ENCODE measurements at regions not wholly inside any gene's neighbourhood (a gene's known extent, or its start where the extent isn't known, plus 50 kb on each side); places are given as distances from the start of the nearest gene placed in this dataset.

GRCh38 chr12:131527092-131527491 is 183.8 kb upstream of the SFSWAP start:
- H3K4me1 Mint-ChIP-seq = no peaks in the 10 kb centered on the region
- peaks cover 0 to 7% (median 2%) of the 10 kb centered on the region in 7 donors for H3K9me3 Mint-ChIP-seq
- H3K4me3 Mint-ChIP-seq = no peak overlapping the region
- H3K27ac Mint-ChIP-seq = no peak overlapping the region
- no peak for DNase-seq
- H3K36me3 Mint-ChIP-seq = no peaks in the 10 kb centered on the region
- peaks cover 9 to 24% (median 16%) of the 10 kb centered on the region in 3 donors for H3K27me3 Mint-ChIP-seq
- ATAC-seq (ENCODE audit: low read depth in 2 of 2) = no peak

- ATAC-seq (ENCODE audit: low read depth in 2 of 2) = no peak
- no peak for DNase-seq
- Mint-ChIP-seq H3K4me3 (no peak overlapping the region), H3K4me1 (no peaks in the 10 kb centered on the region), H3K27me3 (peaks cover 15 to 24% (median 22%) of the 10 kb centered on the region in 3 donors), H3K27ac (no peak overlapping the region), H3K36me3 (no peaks in the 10 kb centered on the region), H3K9me3 (peaks cover 0 to 7% (median 2%) of the 10 kb centered on the region in 7 donors)
Observed at GRCh38 chr12:131527736-131528135, 183.2 kb upstream of the SFSWAP start.

GRCh38 chr12:131528144-131528543 is 182.7 kb upstream of the SFSWAP start:
- ATAC-seq (ENCODE audit: low read depth in 2 of 2) = no peak
- no peak overlapping the region for H3K27ac Mint-ChIP-seq
- no peaks in the 10 kb centered on the region for H3K4me1 Mint-ChIP-seq

GRCh38 chr12:131528667-131529066 is 182.2 kb upstream of the SFSWAP start:
- no peak overlapping the region for H3K27ac Mint-ChIP-seq
- ATAC-seq (ENCODE audit: low read depth in 2 of 2) = no peak
- H3K36me3 Mint-ChIP-seq = no peaks in the 10 kb centered on the region
- peaks cover 0 to 2% (median 0%) of the 10 kb centered on the region in 7 donors for H3K9me3 Mint-ChIP-seq
- no peak overlapping the region for H3K4me3 Mint-ChIP-seq
- no peaks in the 10 kb centered on the region for H3K4me1 Mint-ChIP-seq
- peaks cover 22 to 28% (median 24%) of the 10 kb centered on the region in 3 donors for H3K27me3 Mint-ChIP-seq
- no peak for DNase-seq

More at GRCh38 chr12:131528144-131528543, 182.7 kb upstream of the SFSWAP start:
- Mint-ChIP-seq H3K27me3 (peaks cover 20 to 24% (median 22%) of the 10 kb centered on the region in 3 donors), H3K36me3 (no peaks in the 10 kb centered on the region), H3K9me3 (peaks cover 0 to 5% (median under 1%) of the 10 kb centered on the region in 7 donors), H3K4me3 (no peak overlapping the region)
- no peak for DNase-seq

- Mint-ChIP-seq H3K4me3 (no peak overlapping the region), H3K36me3 (no peaks in the 10 kb centered on the region), H3K27ac (no peak overlapping the region), H3K9me3 (peaks cover 0 to 2% (median 0%) of the 10 kb centered on the region in 7 donors), H3K27me3 (peaks cover 22 to 29% (median 25%) of the 10 kb centered on the region in 3 donors), H3K4me1 (no peaks in the 10 kb centered on the region)
- no peak for ATAC-seq (ENCODE audit: low read depth in 2 of 2)
- no peak for DNase-seq
Observed at GRCh38 chr12:131529196-131530040, 181.5 kb upstream of the SFSWAP start.

- Mint-ChIP-seq H3K27me3 (peaks cover 22 to 35% (median 24%) of the 10 kb centered on the region in 3 donors), H3K4me3 (no peak overlapping the region), H3K4me1 (no peaks in the 10 kb centered on the region), H3K27ac (peak overlapping the region in 1 of 6 donors; percentile 85), H3K36me3 (no peaks in the 10 kb centered on the region), H3K9me3 (peaks cover 0 to 2% (median 0%) of the 10 kb centered on the region in 7 donors)
- no peak for ATAC-seq (ENCODE audit: low read depth in 2 of 2)
- DNase-seq = no peak
Observed at GRCh38 chr12:131530041-131530332, 180.9 kb upstream of the SFSWAP start.

- peak overlapping the region in 1 of 6 donors; percentile 85 for H3K27ac Mint-ChIP-seq
- DNase-seq (no peak), ATAC-seq (ENCODE audit: low read depth in 2 of 2) (no peak)
- H3K9me3 Mint-ChIP-seq = peaks cover 0 to 2% (median 0%) of the 10 kb centered on the region in 7 donors
- no peaks in the 10 kb centered on the region for H3K36me3 Mint-ChIP-seq
- no peaks in the 10 kb centered on the region for H3K4me1 Mint-ChIP-seq
- H3K27me3 Mint-ChIP-seq = peaks cover 22 to 39% (median 24%) of the 10 kb centered on the region in 3 donors
- no peak overlapping the region for H3K4me3 Mint-ChIP-seq
Observed at GRCh38 chr12:131530422-131530821, 180.5 kb upstream of the SFSWAP start.

- peaks cover 0 to 2% (median 0%) of the 10 kb centered on the region in 7 donors for H3K9me3 Mint-ChIP-seq
- no peak overlapping the region for H3K4me3 Mint-ChIP-seq
- no peak for DNase-seq
- no peaks in the 10 kb centered on the region for H3K36me3 Mint-ChIP-seq
- no peak for ATAC-seq (ENCODE audit: low read depth in 2 of 2)
- H3K27ac Mint-ChIP-seq = no peak overlapping the region
- H3K4me1 Mint-ChIP-seq = no peaks in the 10 kb centered on the region
- peaks cover 17 to 39% (median 22%) of the 10 kb centered on the region in 3 donors for H3K27me3 Mint-ChIP-seq
Observed at GRCh38 chr12:131533139-131533538, 177.8 kb upstream of the SFSWAP start.

- Mint-ChIP-seq H3K36me3 (no peaks in the 10 kb centered on the region), H3K4me3 (no peak overlapping the region), H3K9me3 (no peaks in the 10 kb centered on the region), H3K27ac (no peak overlapping the region), H3K27me3 (peaks cover 17 to 39% (median 17%) of the 10 kb centered on the region in 3 donors), H3K4me1 (no peaks in the 10 kb centered on the region)
- ATAC-seq (ENCODE audit: low read depth in 2 of 2) (no peak), DNase-seq (no peak)
Observed at GRCh38 chr12:131535779-131536178, 175.1 kb upstream of the SFSWAP start.

- no peak overlapping the region for H3K27ac Mint-ChIP-seq
- DNase-seq (no peak), ATAC-seq (ENCODE audit: low read depth in 2 of 2) (no peak)
- H3K4me3 Mint-ChIP-seq = no peak overlapping the region
- H3K36me3 Mint-ChIP-seq = no peaks in the 10 kb centered on the region
- H3K4me1 Mint-ChIP-seq = no peaks in the 10 kb centered on the region
- H3K9me3 Mint-ChIP-seq = no peaks in the 10 kb centered on the region
- H3K27me3 Mint-ChIP-seq = peaks cover 14 to 38% (median 17%) of the 10 kb centered on the region in 3 donors
Observed at GRCh38 chr12:131536337-131536736, 174.6 kb upstream of the SFSWAP start.

- no peak for DNase-seq
- no peaks in the 10 kb centered on the region for H3K4me1 Mint-ChIP-seq
- no peak overlapping the region for H3K27ac Mint-ChIP-seq
- no peaks in the 10 kb centered on the region for H3K36me3 Mint-ChIP-seq
- no peak overlapping the region for H3K4me3 Mint-ChIP-seq
- peaks cover 10 to 33% (median 14%) of the 10 kb centered on the region in 3 donors for H3K27me3 Mint-ChIP-seq
- ATAC-seq (ENCODE audit: low read depth in 2 of 2) = no peak
- no peaks in the 10 kb centered on the region for H3K9me3 Mint-ChIP-seq
Observed at GRCh38 chr12:131536766-131537165, 174.1 kb upstream of the SFSWAP start.

GRCh38 chr12:131537267-131537958 is 173.5 kb upstream of the SFSWAP start:
- H3K9me3 Mint-ChIP-seq = no peaks in the 10 kb centered on the region
- peaks cover 4 to 27% (median 10%) of the 10 kb centered on the region in 3 donors for H3K27me3 Mint-ChIP-seq
- H3K36me3 Mint-ChIP-seq = no peaks in the 10 kb centered on the region
- DNase-seq (no peak), ATAC-seq (ENCODE audit: low read depth in 2 of 2) (no peak)
- no peak overlapping the region for H3K4me3 Mint-ChIP-seq
- no peaks in the 10 kb centered on the region for H3K4me1 Mint-ChIP-seq
- no peak overlapping the region for H3K27ac Mint-ChIP-seq

- no peak for ATAC-seq (ENCODE audit: low read depth in 2 of 2)
- Mint-ChIP-seq H3K4me1 (no peaks in the 10 kb centered on the region), H3K9me3 (peaks cover 0 to 4% (median 0%) of the 10 kb centered on the region in 7 donors), H3K27me3 (peaks cover 0 to 10% (median 2%) of the 10 kb centered on the region in 3 donors), H3K27ac (no peak overlapping the region), H3K4me3 (no peak overlapping the region), H3K36me3 (no peaks in the 10 kb centered on the region)
- no peak for DNase-seq
Observed at GRCh38 chr12:131539381-131539780, 171.5 kb upstream of the SFSWAP start.

GRCh38 chr12:131540138-131540623 is 170.7 kb upstream of the SFSWAP start:
- no peak for DNase-seq
- Mint-ChIP-seq H3K4me3 (no peak overlapping the region), H3K4me1 (no peaks in the 10 kb centered on the region), H3K27ac (no peak overlapping the region), H3K27me3 (peaks cover 0 to 2% (median under 1%) of the 10 kb centered on the region in 3 donors), H3K9me3 (peaks cover 0 to 4% (median 0%) of the 10 kb centered on the region in 7 donors), H3K36me3 (no peaks in the 10 kb centered on the region)
- ATAC-seq (ENCODE audit: low read depth in 2 of 2) = no peak

Data from naive B cell (primary cell).